MCF 10A (cell line): ENCODE measurements at regions not wholly inside any gene's neighbourhood (a gene's known extent, or its start where the extent isn't known, plus 50 kb on each side); places are given as distances from the start of the nearest gene placed in this dataset.

ENCODE experiments used
- BruUV-seq: library from RNA; stranded (reverse); fragments of 400-500 nt; replicated peaks from 2 replicates; lab custom pipeline; 2021; lab: Mats Ljungman, UMichigan
- CTCF ChIA-PET: fragments of 300-600 bp; sonication (Branson Sonifier 250); formaldehyde crosslinking; extraction: SDS; loops from one replicate; lab custom pipeline; 2021; ENCODE audit warnings: antibody characterized with exemption, inconsistent platforms; lab: Yijun Ruan, JAX
- POLR2A ChIA-PET: fragments of 300-600, 350-650 bp; sonication (Branson Sonifier 250); formaldehyde crosslinking; extraction: SDS; loops from one replicate; lab custom pipeline; 2020; ENCODE audit warnings: antibody characterized with exemption, inconsistent platforms; lab: Yijun Ruan, JAX
- DNase-seq: peaks from one replicate; pipeline ENCODE4 v3.0.0-alpha.2; 2018; ENCODE audit not compliant: unreplicated experiment
- H3K27ac Mint-ChIP-seq: one replicate; pipeline ENCODE4 v1.8.0; 2022; ENCODE audit warnings: mild to moderate bottlenecking, low read depth, mixed read lengths; ENCODE audit not compliant: unreplicated experiment
- H3K27me3 Mint-ChIP-seq: one replicate; pipeline ENCODE4 v1.8.0; 2022; ENCODE audit warnings: mixed read lengths; ENCODE audit not compliant: insufficient read depth, unreplicated experiment
- H3K36me3 Mint-ChIP-seq: one replicate; pipeline ENCODE4 v1.8.0; 2022; ENCODE audit warnings: mild to moderate bottlenecking, moderate library complexity, mixed read lengths; ENCODE audit not compliant: insufficient read depth, unreplicated experiment
- H3K4me1 Mint-ChIP-seq: one replicate; pipeline ENCODE4 v1.8.0; 2022; ENCODE audit warnings: mixed read lengths; ENCODE audit not compliant: insufficient read depth, unreplicated experiment
- H3K4me3 Mint-ChIP-seq: one replicate; pipeline ENCODE4 v1.8.0; 2022; ENCODE audit warnings: mild to moderate bottlenecking, moderate library complexity, mixed read lengths; ENCODE audit not compliant: unreplicated experiment
- H3K9me3 Mint-ChIP-seq: one replicate; pipeline ENCODE4 v1.8.0; 2022; ENCODE audit warnings: mixed read lengths; ENCODE audit not compliant: unreplicated experiment
- CTCF ChIP-seq: fragments of 200-600 bp; IDR thresholded peaks from one replicate; pipeline ENCODE4 v1.8.0; 2022; ENCODE audit warnings: antibody characterized with exemption, mild to moderate bottlenecking; ENCODE audit not compliant: unreplicated experiment
- intact Hi-C: fragments of 100-400 bp; cut with micrococcal nuclease; formaldehyde crosslinking; loops from 2 replicates; pipeline ENCODE4 v1.14.1; 2022

GRCh38 chrX:39514801-39515200 is 583.0 kb downstream of the BCOR start:
- Mint-ChIP-seq H3K4me3 (no peak overlapping the region), H3K36me3 (no peaks in the 10 kb centered on the region), H3K27me3 (peaks cover 51% of the 10 kb centered on the region), H3K27ac (no peak overlapping the region), H3K9me3 (peaks cover 12% of the 10 kb centered on the region), H3K4me1 (no peaks in the 10 kb centered on the region)
- CTCF ChIA-PET: interaction anchor here (1.1 kb wide), 1 partner anchor 13 kb away, joined by 3 read pairs; no protein-coding TSS in a partner anchor
- POLR2A ChIA-PET: no interaction called here
- no TSS peak for BruUV-seq
- no peak for TF ChIP-seq CTCF
- DNase-seq: no peak
- intact Hi-C loops: no loop called here

GRCh38 chrX:39516427-39516841 is 581.3 kb downstream of the BCOR start:
- ChIA-PET CTCF (no interaction called here), POLR2A (no interaction called here)
- no peak for TF ChIP-seq CTCF
- intact Hi-C loops: no loop called here
- Mint-ChIP-seq H3K27me3 (peaks cover 66% of the 10 kb centered on the region), H3K36me3 (no peaks in the 10 kb centered on the region), H3K4me1 (no peaks in the 10 kb centered on the region), H3K27ac (no peak overlapping the region), H3K4me3 (no peak overlapping the region), H3K9me3 (peaks cover 4% of the 10 kb centered on the region)
- BruUV-seq: no TSS peak
- DNase-seq: no peak

GRCh38 chrX:39518476-39519029 is 579.2 kb downstream of the BCOR start:
- no peak for TF ChIP-seq CTCF
- H3K27me3 Mint-ChIP-seq: peaks cover 60% of the 10 kb centered on the region
- intact Hi-C loops: no loop called here
- ChIA-PET CTCF (no interaction called here), POLR2A (interaction anchor here (0.6 kb wide), 1 partner anchor 34 kb away, joined by 3 read pairs; no protein-coding TSS in a partner anchor)
- DNase-seq: no peak
- no peak overlapping the region for H3K4me3 Mint-ChIP-seq
- BruUV-seq: no TSS peak
- no peaks in the 10 kb centered on the region for H3K36me3 Mint-ChIP-seq
- no peaks in the 10 kb centered on the region for H3K9me3 Mint-ChIP-seq
- H3K4me1 Mint-ChIP-seq: no peaks in the 10 kb centered on the region
- no peak overlapping the region for H3K27ac Mint-ChIP-seq

GRCh38 chrX:39519030-39519488 is 578.7 kb downstream of the BCOR start:
- no peak for TF ChIP-seq CTCF
- ChIA-PET CTCF (no interaction called here), POLR2A (no interaction called here)
- no peak overlapping the region for H3K4me3 Mint-ChIP-seq
- H3K36me3 Mint-ChIP-seq: no peaks in the 10 kb centered on the region
- no peaks in the 10 kb centered on the region for H3K9me3 Mint-ChIP-seq
- no peaks in the 10 kb centered on the region for H3K4me1 Mint-ChIP-seq
- no peak for DNase-seq
- H3K27me3 Mint-ChIP-seq: peaks cover 64% of the 10 kb centered on the region
- no TSS peak for BruUV-seq
- intact Hi-C loops: no loop called here
- no peak overlapping the region for H3K27ac Mint-ChIP-seq
